SK-N-SH (cell line): ENCODE measurements at regions not wholly inside any gene's neighbourhood (a gene's known extent, or its start where the extent isn't known, plus 50 kb on each side); places are given as distances from the start of the nearest gene placed in this dataset.

Source experiments
- CHD2 ChIP-seq: fragments of 150-350 bp; IDR thresholded peaks from 2 replicates; pipeline ENCODE4 v1.6.1; 2018; ENCODE audit warnings: low read length; ENCODE audit not compliant: partially characterized antibody
- EP300 ChIP-seq, 2 experiments: IDR thresholded peaks; 2 replicates each; pipeline versions ENCODE4 v1.4.0 to v1.6.1; 2012; ENCODE audit warnings: borderline replicate concordance in 1 of 2, low read depth in 1 of 2, low read length in 1 of 2
- EZH2phosphoT487 ChIP-seq: fragments of 200-600 bp; sonication (generic); IDR thresholded peaks from 2 replicates; pipeline ENCODE4 v1.6.1; 2017; ENCODE audit warnings: low read depth, mixed run types, mild to moderate bottlenecking, antibody characterized with exemption, moderate library complexity, borderline replicate concordance
- FOSL2 ChIP-seq: IDR thresholded peaks from 2 replicates; pipeline ENCODE4 v1.4.0; 2012; ENCODE audit warnings: low read depth, mild to moderate bottlenecking, moderate library complexity, borderline replicate concordance
- RAD21 ChIP-seq: IDR thresholded peaks from 2 replicates; pipeline ENCODE4 v1.6.1; 2012; ENCODE audit warnings: mild to moderate bottlenecking, low read length
- RCOR1 ChIP-seq: fragments of 150-350 bp; IDR thresholded peaks from 2 replicates; pipeline ENCODE4 v1.6.1; 2017; ENCODE audit warnings: antibody characterized with exemption, low read length
- SMC3 ChIP-seq: IDR thresholded peaks from 2 replicates; pipeline ENCODE4 v1.6.1; 2012; ENCODE audit warnings: low read depth, low read length, improper control_type of control experiment
- TAF1 ChIP-seq: IDR thresholded peaks from 2 replicates; pipeline ENCODE4 v1.6.1; 2012; ENCODE audit warnings: low read depth, mild to moderate bottlenecking, low read length, moderate library complexity, borderline replicate concordance
- YY1 ChIP-seq: IDR thresholded peaks from 2 replicates; pipeline ENCODE4 v1.4.0; 2012; ENCODE audit warnings: low read depth, mild to moderate bottlenecking
- TF ChIP-seq, protein P1 (sequence below): fragments of 200-600 bp; sonication (generic); IDR thresholded peaks from 2 replicates; pipeline ENCODE4 v1.6.1; 2017; ENCODE audit warnings: antibody characterized with exemption, mild to moderate bottlenecking, moderate library complexity
- TF ChIP-seq, protein P2 (sequence below): IDR thresholded peaks from 2 replicates; pipeline ENCODE4 v1.4.0; 2012; ENCODE audit warnings: low read depth
- TF ChIP-seq, protein P3 (sequence below): IDR thresholded peaks from 2 replicates; pipeline ENCODE4 v1.6.1; 2012; ENCODE audit warnings: mild to moderate bottlenecking, low read depth, low read length, moderate library complexity
- TF ChIP-seq, protein P4 (sequence below): fragments of 150-350 bp; IDR thresholded peaks from 2 replicates; pipeline ENCODE4 v1.6.1; 2017; ENCODE audit warnings: antibody characterized with exemption, low read length, low read depth, borderline replicate concordance
- TF ChIP-seq, protein P5 (sequence below): fragments of 150-350 bp; IDR thresholded peaks from 2 replicates; pipeline ENCODE4 v1.6.1; 2016; ENCODE audit warnings: mild to moderate bottlenecking, low read depth, low read length

DNA sequence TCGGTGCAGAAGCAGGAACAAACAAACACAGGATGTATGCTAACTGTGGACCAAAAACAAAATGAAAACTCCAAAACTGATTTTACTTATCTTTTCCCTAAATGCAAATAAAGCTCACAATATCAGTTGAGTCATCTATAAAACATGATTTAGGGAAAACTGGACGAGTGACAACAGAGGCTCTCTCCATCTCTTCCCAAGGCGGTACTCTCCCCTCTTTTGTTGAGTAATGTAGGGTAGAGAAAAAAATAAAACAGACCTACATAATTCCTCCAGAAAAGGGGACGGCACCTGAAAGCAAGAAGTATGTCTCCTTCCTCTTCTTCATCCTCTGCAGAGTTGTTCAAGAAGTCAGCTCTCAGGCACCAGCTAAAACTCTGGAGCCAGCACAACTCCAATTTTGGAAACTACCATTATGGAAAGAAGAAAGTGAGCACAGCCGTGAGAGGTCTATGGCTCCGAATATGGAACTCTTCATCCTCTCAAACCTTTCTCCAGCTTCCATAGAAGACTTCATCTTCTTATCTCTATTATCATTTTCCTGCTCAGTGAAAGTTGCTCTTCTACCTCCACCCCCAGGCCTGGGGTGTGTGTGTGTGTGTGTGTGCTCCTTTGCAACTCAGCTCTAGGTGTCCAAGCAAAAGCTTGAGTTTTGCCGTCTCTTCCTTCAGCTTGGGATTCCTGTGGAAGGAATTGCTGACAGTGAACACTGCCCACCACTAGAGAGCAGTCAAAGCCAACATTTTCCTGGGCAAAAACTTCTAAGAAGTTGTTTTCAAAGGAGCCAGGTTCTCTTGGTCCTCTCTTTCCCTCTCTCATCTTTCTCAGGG is 155.4 kb downstream of the DIO2 start:
- TF ChIP-seq YY1 (no peak), CHD2 (no peak), TAF1 (no peak), SMC3 (peak; percentile 88), RAD21 (peak; percentile 86), RCOR1 (no peak), FOSL2 (no peak), EZH2phosphoT487 (no peak), EP300 (IDR thresholded peaks at IDR 0.05; ENCODE audit: borderline replicate concordance in 1 of 2, low read depth in 1 of 2, low read length in 1 of 2) (no peak)
- TF ChIP-seq, protein P1, sequence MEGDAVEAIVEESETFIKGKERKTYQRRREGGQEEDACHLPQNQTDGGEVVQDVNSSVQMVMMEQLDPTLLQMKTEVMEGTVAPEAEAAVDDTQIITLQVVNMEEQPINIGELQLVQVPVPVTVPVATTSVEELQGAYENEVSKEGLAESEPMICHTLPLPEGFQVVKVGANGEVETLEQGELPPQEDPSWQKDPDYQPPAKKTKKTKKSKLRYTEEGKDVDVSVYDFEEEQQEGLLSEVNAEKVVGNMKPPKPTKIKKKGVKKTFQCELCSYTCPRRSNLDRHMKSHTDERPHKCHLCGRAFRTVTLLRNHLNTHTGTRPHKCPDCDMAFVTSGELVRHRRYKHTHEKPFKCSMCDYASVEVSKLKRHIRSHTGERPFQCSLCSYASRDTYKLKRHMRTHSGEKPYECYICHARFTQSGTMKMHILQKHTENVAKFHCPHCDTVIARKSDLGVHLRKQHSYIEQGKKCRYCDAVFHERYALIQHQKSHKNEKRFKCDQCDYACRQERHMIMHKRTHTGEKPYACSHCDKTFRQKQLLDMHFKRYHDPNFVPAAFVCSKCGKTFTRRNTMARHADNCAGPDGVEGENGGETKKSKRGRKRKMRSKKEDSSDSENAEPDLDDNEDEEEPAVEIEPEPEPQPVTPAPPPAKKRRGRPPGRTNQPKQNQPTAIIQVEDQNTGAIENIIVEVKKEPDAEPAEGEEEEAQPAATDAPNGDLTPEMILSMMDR: peak; percentile 83
- TF ChIP-seq, protein P2, sequence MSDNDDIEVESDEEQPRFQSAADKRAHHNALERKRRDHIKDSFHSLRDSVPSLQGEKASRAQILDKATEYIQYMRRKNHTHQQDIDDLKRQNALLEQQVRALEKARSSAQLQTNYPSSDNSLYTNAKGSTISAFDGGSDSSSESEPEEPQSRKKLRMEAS: no peak
- TF ChIP-seq, protein P3, sequence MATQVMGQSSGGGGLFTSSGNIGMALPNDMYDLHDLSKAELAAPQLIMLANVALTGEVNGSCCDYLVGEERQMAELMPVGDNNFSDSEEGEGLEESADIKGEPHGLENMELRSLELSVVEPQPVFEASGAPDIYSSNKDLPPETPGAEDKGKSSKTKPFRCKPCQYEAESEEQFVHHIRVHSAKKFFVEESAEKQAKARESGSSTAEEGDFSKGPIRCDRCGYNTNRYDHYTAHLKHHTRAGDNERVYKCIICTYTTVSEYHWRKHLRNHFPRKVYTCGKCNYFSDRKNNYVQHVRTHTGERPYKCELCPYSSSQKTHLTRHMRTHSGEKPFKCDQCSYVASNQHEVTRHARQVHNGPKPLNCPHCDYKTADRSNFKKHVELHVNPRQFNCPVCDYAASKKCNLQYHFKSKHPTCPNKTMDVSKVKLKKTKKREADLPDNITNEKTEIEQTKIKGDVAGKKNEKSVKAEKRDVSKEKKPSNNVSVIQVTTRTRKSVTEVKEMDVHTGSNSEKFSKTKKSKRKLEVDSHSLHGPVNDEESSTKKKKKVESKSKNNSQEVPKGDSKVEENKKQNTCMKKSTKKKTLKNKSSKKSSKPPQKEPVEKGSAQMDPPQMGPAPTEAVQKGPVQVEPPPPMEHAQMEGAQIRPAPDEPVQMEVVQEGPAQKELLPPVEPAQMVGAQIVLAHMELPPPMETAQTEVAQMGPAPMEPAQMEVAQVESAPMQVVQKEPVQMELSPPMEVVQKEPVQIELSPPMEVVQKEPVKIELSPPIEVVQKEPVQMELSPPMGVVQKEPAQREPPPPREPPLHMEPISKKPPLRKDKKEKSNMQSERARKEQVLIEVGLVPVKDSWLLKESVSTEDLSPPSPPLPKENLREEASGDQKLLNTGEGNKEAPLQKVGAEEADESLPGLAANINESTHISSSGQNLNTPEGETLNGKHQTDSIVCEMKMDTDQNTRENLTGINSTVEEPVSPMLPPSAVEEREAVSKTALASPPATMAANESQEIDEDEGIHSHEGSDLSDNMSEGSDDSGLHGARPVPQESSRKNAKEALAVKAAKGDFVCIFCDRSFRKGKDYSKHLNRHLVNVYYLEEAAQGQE: no peak
- TF ChIP-seq, protein P4, sequence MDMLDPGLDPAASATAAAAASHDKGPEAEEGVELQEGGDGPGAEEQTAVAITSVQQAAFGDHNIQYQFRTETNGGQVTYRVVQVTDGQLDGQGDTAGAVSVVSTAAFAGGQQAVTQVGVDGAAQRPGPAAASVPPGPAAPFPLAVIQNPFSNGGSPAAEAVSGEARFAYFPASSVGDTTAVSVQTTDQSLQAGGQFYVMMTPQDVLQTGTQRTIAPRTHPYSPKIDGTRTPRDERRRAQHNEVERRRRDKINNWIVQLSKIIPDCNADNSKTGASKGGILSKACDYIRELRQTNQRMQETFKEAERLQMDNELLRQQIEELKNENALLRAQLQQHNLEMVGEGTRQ: no peak
- TF ChIP-seq, protein P5, sequence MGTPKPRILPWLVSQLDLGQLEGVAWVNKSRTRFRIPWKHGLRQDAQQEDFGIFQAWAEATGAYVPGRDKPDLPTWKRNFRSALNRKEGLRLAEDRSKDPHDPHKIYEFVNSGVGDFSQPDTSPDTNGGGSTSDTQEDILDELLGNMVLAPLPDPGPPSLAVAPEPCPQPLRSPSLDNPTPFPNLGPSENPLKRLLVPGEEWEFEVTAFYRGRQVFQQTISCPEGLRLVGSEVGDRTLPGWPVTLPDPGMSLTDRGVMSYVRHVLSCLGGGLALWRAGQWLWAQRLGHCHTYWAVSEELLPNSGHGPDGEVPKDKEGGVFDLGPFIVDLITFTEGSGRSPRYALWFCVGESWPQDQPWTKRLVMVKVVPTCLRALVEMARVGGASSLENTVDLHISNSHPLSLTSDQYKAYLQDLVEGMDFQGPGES: no peak
